T-helper 1 cell treated with Interleukin-12 subunit alpha and Interleukin-12 subunit beta and Interleukin-4 antibody, amounts not matched to agents 30 μg/mL and 1 μg/mL, for 36 hours (primary cell): ENCODE measurements at regions not wholly inside any gene's neighbourhood (a gene's known extent, or its start where the extent isn't known, plus 50 kb on each side); places are given as distances from the start of the nearest gene placed in this dataset.

Source experiments
- H3K27ac Mint-ChIP-seq: one replicate; pipeline ENCODE4 v1.8.0; 2021; ENCODE audit warnings: mild to moderate bottlenecking, mixed read lengths
- H3K27me3 Mint-ChIP-seq: one replicate; pipeline ENCODE4 v1.8.0; 2021; ENCODE audit warnings: low read depth, mixed read lengths
- H3K36me3 Mint-ChIP-seq: one replicate; pipeline ENCODE4 v1.8.0; 2021; ENCODE audit warnings: low read depth, mixed read lengths
- H3K4me1 Mint-ChIP-seq: one replicate; pipeline ENCODE4 v1.8.0; 2021; ENCODE audit warnings: low read depth, mixed read lengths
- H3K4me3 Mint-ChIP-seq: one replicate; pipeline ENCODE4 v1.8.0; 2021; ENCODE audit warnings: mild to moderate bottlenecking, moderate library complexity, mixed read lengths
- H3K9me3 Mint-ChIP-seq: one replicate; pipeline ENCODE4 v1.8.0; 2021; ENCODE audit warnings: mixed read lengths

- Mint-ChIP-seq H3K4me3 (no peak overlapping the region), H3K27ac (no peak overlapping the region), H3K27me3 (peaks cover 13% of the 10 kb centered on the region), H3K9me3 (no peaks in the 10 kb centered on the region), H3K4me1 (peaks cover 2% of the 10 kb centered on the region), H3K36me3 (no peaks in the 10 kb centered on the region)
These were observed 66.6 kb downstream of the MYL12B start for GRCh38 chr18:3328532-3328931.

DNA sequence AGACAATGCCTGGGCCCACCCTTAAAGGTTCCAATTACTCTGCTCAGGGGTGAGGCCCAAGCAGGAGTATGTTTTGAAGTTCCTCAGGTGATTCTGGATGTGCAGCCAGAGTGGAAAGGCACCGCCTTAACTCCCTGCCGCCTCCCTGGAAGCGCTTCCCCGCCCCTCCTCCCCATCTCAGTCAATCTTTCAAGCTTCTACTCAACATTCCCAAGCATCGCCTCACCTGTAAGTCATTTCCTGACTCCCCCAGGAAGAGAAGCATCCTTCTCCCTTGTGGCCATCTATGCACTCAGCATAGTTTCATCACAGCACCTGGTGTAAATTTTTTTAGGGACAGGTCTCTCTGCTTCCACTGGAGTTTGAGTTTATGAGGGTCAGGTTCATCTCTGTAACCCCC, 67.5 kb downstream of the MYL12B start:
- Mint-ChIP-seq H3K36me3 (no peaks in the 10 kb centered on the region), H3K27ac (no peak overlapping the region), H3K4me3 (no peak overlapping the region), H3K9me3 (no peaks in the 10 kb centered on the region), H3K4me1 (no peaks in the 10 kb centered on the region), H3K27me3 (peaks cover 14% of the 10 kb centered on the region)

DNA sequence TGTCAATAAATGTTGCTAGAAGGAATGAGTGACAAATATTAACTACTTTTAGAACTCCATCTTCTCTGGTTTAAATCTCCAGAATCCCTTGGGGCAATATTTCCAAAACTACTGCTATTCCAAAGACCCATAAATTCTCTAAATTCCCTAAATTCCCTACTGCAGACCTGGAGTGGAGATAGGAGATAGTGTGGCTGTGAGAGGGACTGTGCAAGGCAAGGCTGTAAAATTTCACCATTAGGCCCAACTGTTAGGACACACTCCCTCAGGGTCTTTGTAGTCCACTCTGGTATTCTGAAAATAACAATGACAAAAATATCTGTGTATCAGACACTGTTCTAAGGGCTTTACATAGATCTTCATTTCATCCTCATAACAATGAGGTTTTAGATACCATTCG, 67.9 kb downstream of the MYL12B start:
- H3K9me3 Mint-ChIP-seq = no peaks in the 10 kb centered on the region
- no peaks in the 10 kb centered on the region for H3K4me1 Mint-ChIP-seq
- H3K4me3 Mint-ChIP-seq = no peak overlapping the region
- no peaks in the 10 kb centered on the region for H3K36me3 Mint-ChIP-seq
- H3K27ac Mint-ChIP-seq = no peak overlapping the region
- peaks cover 14% of the 10 kb centered on the region for H3K27me3 Mint-ChIP-seq

DNA sequence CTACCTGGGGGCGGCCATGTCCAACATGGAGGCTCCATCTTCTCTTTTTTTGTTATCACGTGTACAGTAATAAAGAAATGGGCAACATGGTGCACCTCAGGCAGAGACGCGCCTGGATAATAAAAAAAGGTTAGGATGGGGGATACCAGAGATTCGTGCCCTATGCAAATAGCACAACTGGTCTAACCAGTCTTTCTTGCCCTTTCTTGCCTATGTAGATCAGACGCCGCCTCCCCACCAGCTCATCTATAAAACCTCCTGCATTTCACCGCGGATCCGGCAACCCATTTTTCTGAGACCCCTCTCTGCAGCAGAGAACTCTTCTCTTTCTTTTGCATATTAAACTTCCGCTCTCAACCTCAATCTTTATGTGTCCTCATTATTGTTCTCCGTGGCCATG, 68.7 kb downstream of the MYL12B start:
- peaks cover 14% of the 10 kb centered on the region for H3K27me3 Mint-ChIP-seq
- H3K27ac Mint-ChIP-seq = no peak overlapping the region
- no peak overlapping the region for H3K4me3 Mint-ChIP-seq
- H3K9me3 Mint-ChIP-seq = no peaks in the 10 kb centered on the region
- no peaks in the 10 kb centered on the region for H3K36me3 Mint-ChIP-seq
- no peaks in the 10 kb centered on the region for H3K4me1 Mint-ChIP-seq

GRCh38 chr18:3332376-3332775, 70.4 kb downstream of the MYL12B start:
- H3K36me3 Mint-ChIP-seq = no peaks in the 10 kb centered on the region
- no peak overlapping the region for H3K4me3 Mint-ChIP-seq
- peaks cover 5% of the 10 kb centered on the region for H3K27me3 Mint-ChIP-seq
- H3K4me1 Mint-ChIP-seq = no peaks in the 10 kb centered on the region
- no peaks in the 10 kb centered on the region for H3K9me3 Mint-ChIP-seq
- no peak overlapping the region for H3K27ac Mint-ChIP-seq

GRCh38 chr18:3333056-3333720, 71.3 kb downstream of the MYL12B start:
- Mint-ChIP-seq H3K4me1 (no peaks in the 10 kb centered on the region), H3K27me3 (peaks cover 5% of the 10 kb centered on the region), H3K36me3 (no peaks in the 10 kb centered on the region), H3K9me3 (no peaks in the 10 kb centered on the region), H3K4me3 (no peak overlapping the region), H3K27ac (no peak overlapping the region)

- H3K4me3 Mint-ChIP-seq = no peak overlapping the region
- no peaks in the 10 kb centered on the region for H3K4me1 Mint-ChIP-seq
- H3K27me3 Mint-ChIP-seq = peaks cover 5% of the 10 kb centered on the region
- H3K27ac Mint-ChIP-seq = no peak overlapping the region
- H3K9me3 Mint-ChIP-seq = no peaks in the 10 kb centered on the region
- H3K36me3 Mint-ChIP-seq = no peaks in the 10 kb centered on the region
These were observed 71.9 kb downstream of the MYL12B start for GRCh38 chr18:3333721-3334386.

DNA sequence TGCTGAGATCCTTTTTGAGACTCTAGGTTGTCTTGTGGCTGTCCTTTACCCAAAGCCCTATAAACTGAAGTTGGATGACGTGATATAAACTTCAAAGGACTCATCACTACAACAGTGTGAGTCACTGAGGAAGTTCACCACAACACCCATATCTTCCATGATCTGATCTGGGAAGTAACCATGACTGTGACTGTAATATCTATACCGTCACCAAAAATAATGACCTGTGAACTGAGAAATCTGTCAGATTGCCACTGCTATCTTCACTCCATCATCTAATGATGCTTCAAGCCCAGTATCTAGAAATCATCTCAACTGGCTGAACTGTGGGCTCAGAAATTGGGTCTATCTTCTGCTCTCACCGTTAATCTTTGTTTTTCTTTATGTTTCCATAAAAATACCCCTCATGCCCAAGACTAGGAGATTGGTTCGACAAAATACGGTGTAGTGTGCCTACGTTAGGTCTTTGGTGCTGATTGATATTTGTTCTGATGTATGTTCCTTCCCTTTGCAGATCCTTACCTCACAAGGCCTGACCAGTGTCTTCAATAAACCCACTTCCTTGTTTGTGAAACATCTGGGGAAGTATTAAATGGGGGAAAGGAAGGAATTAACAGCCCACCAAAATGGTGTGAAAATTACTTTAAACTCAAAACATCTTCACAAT, 78.2 kb downstream of the MYL12B start:
- peaks cover 6% of the 10 kb centered on the region for H3K4me1 Mint-ChIP-seq
- H3K9me3 Mint-ChIP-seq = no peaks in the 10 kb centered on the region
- no peaks in the 10 kb centered on the region for H3K36me3 Mint-ChIP-seq
- H3K27me3 Mint-ChIP-seq = no peaks in the 10 kb centered on the region
- H3K27ac Mint-ChIP-seq = peak overlapping the region; percentile 7
- no peak overlapping the region for H3K4me3 Mint-ChIP-seq

DNA sequence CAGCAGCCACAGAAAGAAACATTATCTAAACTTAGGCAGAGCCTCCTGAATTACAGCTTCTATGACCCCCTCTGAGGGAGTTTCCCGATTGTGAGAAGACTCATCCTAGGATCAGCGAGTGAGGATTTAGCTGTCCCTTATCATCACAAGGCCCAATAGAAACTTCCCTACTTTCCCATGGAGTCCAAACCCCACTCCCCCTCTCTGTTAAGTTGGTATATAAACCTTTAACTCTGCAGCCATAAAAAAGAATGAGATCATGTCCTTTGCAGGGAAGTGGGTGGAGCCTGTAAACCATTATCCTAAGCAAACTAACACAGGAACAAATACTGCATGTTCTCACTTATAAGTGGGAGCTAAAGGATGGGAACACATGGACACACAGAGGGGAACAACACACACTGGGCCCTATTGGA, 78.8 kb downstream of the MYL12B start:
- no peaks in the 10 kb centered on the region for H3K36me3 Mint-ChIP-seq
- no peak overlapping the region for H3K4me3 Mint-ChIP-seq
- H3K9me3 Mint-ChIP-seq = no peaks in the 10 kb centered on the region
- no peaks in the 10 kb centered on the region for H3K27me3 Mint-ChIP-seq
- H3K4me1 Mint-ChIP-seq = peaks cover 6% of the 10 kb centered on the region
- H3K27ac Mint-ChIP-seq = no peak overlapping the region

- Mint-ChIP-seq H3K4me1 (peaks cover 6% of the 10 kb centered on the region), H3K36me3 (no peaks in the 10 kb centered on the region), H3K27me3 (peaks cover 4% of the 10 kb centered on the region), H3K27ac (no peak overlapping the region), H3K4me3 (no peak overlapping the region), H3K9me3 (no peaks in the 10 kb centered on the region)
These were observed 80.7 kb downstream of the MYL12B start for GRCh38 chr18:3342628-3343027.

- Mint-ChIP-seq H3K36me3 (no peaks in the 10 kb centered on the region), H3K27me3 (peaks cover 4% of the 10 kb centered on the region), H3K27ac (no peak overlapping the region), H3K4me1 (no peaks in the 10 kb centered on the region), H3K9me3 (no peaks in the 10 kb centered on the region), H3K4me3 (no peak overlapping the region)
These were observed 83.5 kb downstream of the MYL12B start for GRCh38 chr18:3345452-3345851.

DNA sequence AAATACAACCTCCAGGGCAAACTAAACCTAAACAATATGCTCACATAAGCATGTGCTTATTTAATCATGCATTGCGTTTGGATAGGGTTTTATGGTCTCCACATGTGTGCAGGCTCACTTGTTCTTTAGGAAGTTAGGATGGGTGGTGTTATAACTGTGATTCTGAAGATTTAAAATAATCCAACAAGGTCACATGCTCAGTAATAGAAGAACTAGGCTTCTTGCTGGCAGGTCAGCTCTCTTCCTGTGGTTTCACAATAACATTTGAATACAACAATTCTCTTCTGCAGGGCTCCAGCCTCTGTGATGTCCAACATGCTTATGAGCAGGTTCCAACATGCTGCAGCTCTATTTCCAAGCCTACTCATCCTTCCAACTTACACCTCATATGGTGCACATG, 84.0 kb downstream of the MYL12B start:
- Mint-ChIP-seq H3K27ac (no peak overlapping the region), H3K27me3 (peaks cover 4% of the 10 kb centered on the region), H3K9me3 (no peaks in the 10 kb centered on the region), H3K4me1 (no peaks in the 10 kb centered on the region), H3K36me3 (no peaks in the 10 kb centered on the region), H3K4me3 (no peak overlapping the region)

DNA sequence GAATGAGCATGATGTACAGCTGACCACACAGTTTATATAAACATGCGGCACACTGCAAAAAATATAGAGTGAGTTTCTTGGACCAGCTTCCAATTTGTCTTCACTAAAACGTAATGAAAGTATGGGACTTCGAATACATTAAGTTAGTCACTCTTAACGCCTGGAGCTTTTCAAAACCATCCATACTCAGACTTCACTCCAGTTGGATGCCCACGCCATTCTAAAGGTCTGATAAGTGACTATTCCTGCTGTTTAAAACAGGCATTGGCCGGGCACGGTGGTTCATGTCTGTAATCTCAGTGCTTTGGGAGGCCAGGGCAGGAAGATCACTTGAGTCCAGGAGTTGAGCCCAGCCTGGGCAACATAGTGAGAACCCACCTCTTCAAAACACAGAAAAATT, 84.6 kb downstream of the MYL12B start:
- no peaks in the 10 kb centered on the region for H3K36me3 Mint-ChIP-seq
- no peaks in the 10 kb centered on the region for H3K9me3 Mint-ChIP-seq
- no peaks in the 10 kb centered on the region for H3K4me1 Mint-ChIP-seq
- H3K27me3 Mint-ChIP-seq = peaks cover 4% of the 10 kb centered on the region
- no peak overlapping the region for H3K4me3 Mint-ChIP-seq
- H3K27ac Mint-ChIP-seq = no peak overlapping the region

- Mint-ChIP-seq H3K4me1 (no peaks in the 10 kb centered on the region), H3K27me3 (peaks cover 4% of the 10 kb centered on the region), H3K27ac (no peak overlapping the region), H3K4me3 (no peak overlapping the region), H3K36me3 (no peaks in the 10 kb centered on the region), H3K9me3 (no peaks in the 10 kb centered on the region)
These were observed 85.4 kb downstream of the MYL12B start for GRCh38 chr18:3347286-3347803.

DNA sequence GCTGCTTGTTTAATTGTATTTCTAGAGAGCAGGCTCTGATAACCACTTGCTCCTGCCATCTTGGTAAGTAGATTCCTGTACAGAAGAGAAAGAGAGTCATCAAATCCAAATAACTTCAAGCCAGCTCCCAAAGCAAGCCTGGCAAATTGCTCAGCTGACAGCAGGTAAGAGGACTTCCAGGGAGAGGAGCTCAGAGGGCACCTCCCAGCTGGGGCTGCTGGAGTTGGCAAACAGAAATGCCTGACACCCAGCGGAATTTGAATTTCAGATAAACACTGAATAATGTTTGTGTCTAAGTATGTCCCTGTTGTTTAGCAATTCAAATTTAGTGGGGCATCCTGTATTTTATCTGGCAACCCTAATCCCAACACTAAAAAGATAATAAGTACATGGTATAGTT, 86.2 kb downstream of the MYL12B start:
- H3K4me1 Mint-ChIP-seq = no peaks in the 10 kb centered on the region
- peaks cover 4% of the 10 kb centered on the region for H3K27me3 Mint-ChIP-seq
- no peaks in the 10 kb centered on the region for H3K36me3 Mint-ChIP-seq
- H3K27ac Mint-ChIP-seq = no peak overlapping the region
- no peaks in the 10 kb centered on the region for H3K9me3 Mint-ChIP-seq
- no peak overlapping the region for H3K4me3 Mint-ChIP-seq
